ENCODE measurements at regions not wholly inside any gene's neighbourhood (a gene's known extent, or its start where the extent isn't known, plus 50 kb on each side); places are given as distances from the start of the nearest gene placed in this dataset.

DNA sequence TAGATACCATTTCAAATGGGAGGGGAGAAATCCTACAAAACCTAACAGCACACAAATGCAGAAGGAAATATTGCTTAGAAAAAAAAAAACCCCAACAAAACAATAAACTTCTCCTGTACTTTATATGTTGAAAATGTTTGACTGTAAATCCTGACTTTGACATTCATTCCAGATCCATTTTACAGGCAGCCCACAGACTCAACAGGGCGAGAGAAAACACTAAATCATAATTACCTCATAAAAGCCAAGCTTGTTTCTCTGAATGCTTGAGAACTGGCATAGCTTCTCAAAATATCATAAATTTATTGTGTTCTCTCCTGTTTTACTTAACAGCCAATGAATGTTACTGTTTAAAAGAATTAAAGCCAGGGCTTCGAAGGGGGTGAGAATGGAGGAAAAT, 273.2 kb downstream of the CD83 start:
- DNase-seq (ENCODE audit: low read depth, low spot score) (no peak), ATAC-seq (no peak)
- 0 out of 2 replicates have a peak, but pooled peaks cover 2% of the 10 kb centered on the region for H3K27me3 ChIP-seq (ENCODE audit: control insufficient read depth, insufficient read depth, low read length)
- H3K4me3 ChIP-seq (ENCODE audit: low read depth in 2 of 2, low read length in 2 of 2), result no peak overlapping the region
- TF ChIP-seq SIN3A (IDR thresholded peaks at IDR 0.05; ENCODE audit: borderline replicate concordance, insufficient read depth, low read depth, low read length) (no peak), TCF7L2 (IDR thresholded peaks at IDR 0.05; ENCODE audit: low read depth, low read length) (no peak), POLR2AphosphoS5 (IDR thresholded peaks at IDR 0.05; ENCODE audit: low read depth, low read length) (no peak)
- TF ChIP-seq, protein P1, sequence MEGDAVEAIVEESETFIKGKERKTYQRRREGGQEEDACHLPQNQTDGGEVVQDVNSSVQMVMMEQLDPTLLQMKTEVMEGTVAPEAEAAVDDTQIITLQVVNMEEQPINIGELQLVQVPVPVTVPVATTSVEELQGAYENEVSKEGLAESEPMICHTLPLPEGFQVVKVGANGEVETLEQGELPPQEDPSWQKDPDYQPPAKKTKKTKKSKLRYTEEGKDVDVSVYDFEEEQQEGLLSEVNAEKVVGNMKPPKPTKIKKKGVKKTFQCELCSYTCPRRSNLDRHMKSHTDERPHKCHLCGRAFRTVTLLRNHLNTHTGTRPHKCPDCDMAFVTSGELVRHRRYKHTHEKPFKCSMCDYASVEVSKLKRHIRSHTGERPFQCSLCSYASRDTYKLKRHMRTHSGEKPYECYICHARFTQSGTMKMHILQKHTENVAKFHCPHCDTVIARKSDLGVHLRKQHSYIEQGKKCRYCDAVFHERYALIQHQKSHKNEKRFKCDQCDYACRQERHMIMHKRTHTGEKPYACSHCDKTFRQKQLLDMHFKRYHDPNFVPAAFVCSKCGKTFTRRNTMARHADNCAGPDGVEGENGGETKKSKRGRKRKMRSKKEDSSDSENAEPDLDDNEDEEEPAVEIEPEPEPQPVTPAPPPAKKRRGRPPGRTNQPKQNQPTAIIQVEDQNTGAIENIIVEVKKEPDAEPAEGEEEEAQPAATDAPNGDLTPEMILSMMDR (IDR thresholded peaks at IDR 0.05), result no peak
- TF ChIP-seq, protein P2, sequence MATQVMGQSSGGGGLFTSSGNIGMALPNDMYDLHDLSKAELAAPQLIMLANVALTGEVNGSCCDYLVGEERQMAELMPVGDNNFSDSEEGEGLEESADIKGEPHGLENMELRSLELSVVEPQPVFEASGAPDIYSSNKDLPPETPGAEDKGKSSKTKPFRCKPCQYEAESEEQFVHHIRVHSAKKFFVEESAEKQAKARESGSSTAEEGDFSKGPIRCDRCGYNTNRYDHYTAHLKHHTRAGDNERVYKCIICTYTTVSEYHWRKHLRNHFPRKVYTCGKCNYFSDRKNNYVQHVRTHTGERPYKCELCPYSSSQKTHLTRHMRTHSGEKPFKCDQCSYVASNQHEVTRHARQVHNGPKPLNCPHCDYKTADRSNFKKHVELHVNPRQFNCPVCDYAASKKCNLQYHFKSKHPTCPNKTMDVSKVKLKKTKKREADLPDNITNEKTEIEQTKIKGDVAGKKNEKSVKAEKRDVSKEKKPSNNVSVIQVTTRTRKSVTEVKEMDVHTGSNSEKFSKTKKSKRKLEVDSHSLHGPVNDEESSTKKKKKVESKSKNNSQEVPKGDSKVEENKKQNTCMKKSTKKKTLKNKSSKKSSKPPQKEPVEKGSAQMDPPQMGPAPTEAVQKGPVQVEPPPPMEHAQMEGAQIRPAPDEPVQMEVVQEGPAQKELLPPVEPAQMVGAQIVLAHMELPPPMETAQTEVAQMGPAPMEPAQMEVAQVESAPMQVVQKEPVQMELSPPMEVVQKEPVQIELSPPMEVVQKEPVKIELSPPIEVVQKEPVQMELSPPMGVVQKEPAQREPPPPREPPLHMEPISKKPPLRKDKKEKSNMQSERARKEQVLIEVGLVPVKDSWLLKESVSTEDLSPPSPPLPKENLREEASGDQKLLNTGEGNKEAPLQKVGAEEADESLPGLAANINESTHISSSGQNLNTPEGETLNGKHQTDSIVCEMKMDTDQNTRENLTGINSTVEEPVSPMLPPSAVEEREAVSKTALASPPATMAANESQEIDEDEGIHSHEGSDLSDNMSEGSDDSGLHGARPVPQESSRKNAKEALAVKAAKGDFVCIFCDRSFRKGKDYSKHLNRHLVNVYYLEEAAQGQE (IDR thresholded peaks at IDR 0.05; ENCODE audit: insufficient read depth in 1 of 2, low read depth in 2 of 2, low read length in 1 of 2), result no peak
- H3K4me1 ChIP-seq (ENCODE audit: control insufficient read depth, insufficient read depth, low read length), result no peaks in the 10 kb centered on the region
- BruUV-seq (replicated peaks), result no TSS peak
- ChIA-PET CTCF (no interaction called here), POLR2A (no interaction called here)
- H3K36me3 ChIP-seq (ENCODE audit: control insufficient read depth, insufficient read depth, low read length), result no peaks in the 10 kb centered on the region
- in situ Hi-C loops (cut with HindIII; ENCODE audit: low pct_unique_long_range_greater_than_20kb, low sequenced_read_pairs) (no loop called here), intact Hi-C loops (cut with micrococcal nuclease; ENCODE audit: unreplicated experiment) (no loop called here)
- no peak overlapping the region for H3K27ac ChIP-seq (ENCODE audit: low read length)
- H3K9me3 ChIP-seq (ENCODE audit: control insufficient read depth, insufficient read depth, low read depth, low read length), result no peaks in the 10 kb centered on the region

DNA sequence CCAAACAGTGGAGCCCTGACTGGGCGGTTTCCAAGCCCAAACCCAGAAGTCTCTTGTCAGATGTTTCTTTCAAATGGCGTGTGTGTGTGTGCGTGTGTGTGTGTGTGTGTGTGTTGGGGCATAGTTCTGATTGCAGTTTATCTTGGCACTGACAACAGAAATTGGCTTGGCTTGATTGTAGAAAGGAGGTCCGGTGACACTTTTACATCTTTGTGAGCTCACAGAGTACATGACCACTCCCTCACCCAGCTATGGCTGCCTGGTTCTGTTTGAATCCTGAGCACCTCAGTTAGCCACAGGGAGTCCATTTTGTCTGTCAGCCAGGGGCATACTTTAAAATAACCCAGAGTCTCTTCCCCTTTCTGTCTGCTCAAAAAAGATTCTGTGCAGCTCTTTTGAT, 276.3 kb downstream of the CD83 start:
- Histone ChIP-seq H3K36me3 (ENCODE audit: control insufficient read depth, insufficient read depth, low read length) (no peaks in the 10 kb centered on the region), H3K4me3 (ENCODE audit: low read depth in 2 of 2, low read length in 2 of 2) (no peak overlapping the region), H3K27me3 (ENCODE audit: control insufficient read depth, insufficient read depth, low read length) (peaks cover 4% of the 10 kb centered on the region), H3K27ac (ENCODE audit: low read length) (no peak overlapping the region), H3K9me3 (ENCODE audit: control insufficient read depth, insufficient read depth, low read depth, low read length) (no peaks in the 10 kb centered on the region), H3K4me1 (ENCODE audit: control insufficient read depth, insufficient read depth, low read length) (no peaks in the 10 kb centered on the region)
- no peak for DNase-seq (ENCODE audit: low read depth, low spot score)
- ChIA-PET CTCF (interaction anchor here (0.7 kb wide), 1 partner anchor 13 kb away, joined by 3 read pairs; no protein-coding TSS in a partner anchor), POLR2A (no interaction called here)
- no peak for TF ChIP-seq SIN3A (IDR thresholded peaks at IDR 0.05; ENCODE audit: borderline replicate concordance, insufficient read depth, low read depth, low read length)
- in situ Hi-C loops (cut with HindIII; ENCODE audit: low pct_unique_long_range_greater_than_20kb, low sequenced_read_pairs), result no loop called here
- no peak for ATAC-seq
- intact Hi-C loops (cut with micrococcal nuclease; ENCODE audit: unreplicated experiment), result no loop called here
- no TSS peak for BruUV-seq (replicated peaks)

DNA sequence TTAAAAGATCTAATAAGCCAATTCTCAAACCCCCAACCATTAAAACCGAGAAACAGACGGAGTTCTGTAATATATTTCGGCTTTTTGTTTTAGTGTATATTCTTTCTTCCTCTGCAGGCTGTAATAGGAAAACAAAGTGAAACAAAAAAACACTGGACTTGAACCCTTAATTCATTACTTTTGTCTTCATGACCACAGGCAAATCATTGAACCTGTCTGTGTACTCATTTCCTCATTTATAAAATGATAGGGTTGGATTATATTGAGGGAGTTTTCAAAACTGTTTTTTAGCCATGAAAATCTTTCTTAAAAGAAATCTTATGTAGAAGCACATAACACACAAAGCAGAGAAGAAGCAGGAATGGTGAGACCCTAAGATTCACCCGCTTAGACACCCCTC, 278.8 kb downstream of the CD83 start:
- no peak for DNase-seq (ENCODE audit: low read depth, low spot score)
- Histone ChIP-seq H3K4me1 (ENCODE audit: control insufficient read depth, insufficient read depth, low read length) (no peaks in the 10 kb centered on the region), H3K9me3 (ENCODE audit: control insufficient read depth, insufficient read depth, low read depth, low read length) (no peaks in the 10 kb centered on the region), H3K4me3 (ENCODE audit: low read depth in 2 of 2, low read length in 2 of 2) (no peak overlapping the region), H3K36me3 (ENCODE audit: control insufficient read depth, insufficient read depth, low read length) (no peaks in the 10 kb centered on the region), H3K27me3 (ENCODE audit: control insufficient read depth, insufficient read depth, low read length) (peaks cover 4% of the 10 kb centered on the region), H3K27ac (ENCODE audit: low read length) (no peak overlapping the region)
- CTCF ChIA-PET, result no interaction called here
- intact Hi-C loops (cut with micrococcal nuclease; ENCODE audit: unreplicated experiment), result no loop called here
- POLR2A ChIA-PET, result no interaction called here
- no peak for ATAC-seq
- in situ Hi-C loops (cut with HindIII; ENCODE audit: low pct_unique_long_range_greater_than_20kb, low sequenced_read_pairs), result no loop called here
- BruUV-seq (replicated peaks), result no TSS peak
- TF ChIP-seq, protein P1 (IDR thresholded peaks at IDR 0.05), result no peak
- no peak for TF ChIP-seq TCF7L2 (IDR thresholded peaks at IDR 0.05; ENCODE audit: low read depth, low read length)
- no peak for TF ChIP-seq SIN3A (IDR thresholded peaks at IDR 0.05; ENCODE audit: borderline replicate concordance, insufficient read depth, low read depth, low read length)
- TF ChIP-seq, protein P2 (IDR thresholded peaks at IDR 0.05; ENCODE audit: insufficient read depth in 1 of 2, low read depth in 2 of 2, low read length in 1 of 2), result no peak
- TF ChIP-seq POLR2AphosphoS5 (IDR thresholded peaks at IDR 0.05; ENCODE audit: low read depth, low read length), result no peak
